ENCODE measurements at regions not wholly inside any gene's neighbourhood (a gene's known extent, or its start where the extent isn't known, plus 50 kb on each side); places are given as distances from the start of the nearest gene placed in this dataset.

DNA sequence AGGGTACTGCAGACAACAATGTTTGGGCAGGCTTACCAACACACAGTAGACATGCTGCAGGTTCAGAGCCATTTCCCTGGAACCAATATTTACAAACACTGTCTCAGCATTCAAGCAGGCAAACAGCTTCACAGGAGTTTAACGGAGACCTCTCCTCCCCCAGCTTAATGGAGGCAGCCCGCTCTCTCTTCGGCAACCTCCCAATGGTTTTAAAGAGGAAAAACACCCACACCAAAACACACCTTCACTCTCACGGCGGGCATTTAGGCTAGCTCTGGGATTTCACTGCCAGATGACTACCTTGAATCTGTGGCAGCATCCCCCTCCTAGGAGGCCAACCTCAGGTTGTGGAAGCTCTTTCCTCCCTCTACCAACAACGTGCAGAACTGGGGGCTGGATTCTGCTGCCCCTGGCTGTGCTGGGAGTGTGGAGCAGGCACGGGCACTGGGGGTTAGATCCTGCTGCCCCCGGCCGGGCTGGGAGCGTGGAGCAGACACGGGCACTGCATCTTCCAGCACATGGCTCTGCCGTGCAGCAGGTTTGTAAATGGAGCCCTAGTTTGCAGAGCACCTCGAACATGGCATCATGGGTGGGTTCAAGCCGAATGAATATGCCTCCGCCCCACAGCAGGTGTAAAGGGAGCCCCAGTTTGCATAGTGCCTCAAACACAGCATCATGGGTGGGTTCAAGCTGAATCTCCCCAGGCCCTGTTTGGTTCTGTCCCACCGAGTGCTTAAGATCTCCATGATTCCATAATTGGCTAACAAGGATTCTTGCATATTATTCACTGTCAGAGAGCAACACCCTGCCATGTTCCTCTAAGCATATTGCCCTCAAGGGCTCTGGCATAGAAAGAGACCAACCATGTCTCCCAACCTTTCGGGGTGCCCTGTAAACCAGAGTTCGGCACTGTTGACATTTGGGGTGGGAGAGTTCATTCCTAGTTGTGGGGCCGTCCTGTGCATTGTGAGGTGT, 86.4 kb downstream of the RBFOX3 start:
- in situ Hi-C loops (cut with MboI; ENCODE audit: low sequenced_read_pairs) = no loop called here

DNA sequence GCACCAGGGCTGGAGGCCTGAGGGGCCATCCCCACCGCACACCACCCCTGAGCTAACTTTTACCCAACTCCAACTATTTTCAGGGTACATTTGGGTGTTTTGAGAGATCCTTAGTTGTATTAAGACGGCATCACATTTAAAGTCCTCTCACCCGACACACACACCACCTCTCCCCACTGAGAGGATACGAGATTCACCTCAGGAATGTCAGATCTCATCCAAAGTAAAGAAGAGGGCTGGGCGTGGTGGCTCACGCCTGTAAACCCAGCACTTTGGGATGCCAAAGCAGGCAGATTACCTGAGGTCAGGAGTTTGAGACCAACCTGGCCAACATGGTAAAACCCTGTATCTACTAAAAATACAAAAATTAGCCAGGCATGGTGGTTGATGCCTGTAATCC, 88.4 kb downstream of the RBFOX3 start:
- in situ Hi-C loops (cut with MboI; ENCODE audit: low sequenced_read_pairs) = no loop called here

- in situ Hi-C loops (cut with MboI; ENCODE audit: low sequenced_read_pairs) = no loop called here
Measured at GRCh38 chr17:79521225-79521624, 89.6 kb downstream of the RBFOX3 start.

DNA sequence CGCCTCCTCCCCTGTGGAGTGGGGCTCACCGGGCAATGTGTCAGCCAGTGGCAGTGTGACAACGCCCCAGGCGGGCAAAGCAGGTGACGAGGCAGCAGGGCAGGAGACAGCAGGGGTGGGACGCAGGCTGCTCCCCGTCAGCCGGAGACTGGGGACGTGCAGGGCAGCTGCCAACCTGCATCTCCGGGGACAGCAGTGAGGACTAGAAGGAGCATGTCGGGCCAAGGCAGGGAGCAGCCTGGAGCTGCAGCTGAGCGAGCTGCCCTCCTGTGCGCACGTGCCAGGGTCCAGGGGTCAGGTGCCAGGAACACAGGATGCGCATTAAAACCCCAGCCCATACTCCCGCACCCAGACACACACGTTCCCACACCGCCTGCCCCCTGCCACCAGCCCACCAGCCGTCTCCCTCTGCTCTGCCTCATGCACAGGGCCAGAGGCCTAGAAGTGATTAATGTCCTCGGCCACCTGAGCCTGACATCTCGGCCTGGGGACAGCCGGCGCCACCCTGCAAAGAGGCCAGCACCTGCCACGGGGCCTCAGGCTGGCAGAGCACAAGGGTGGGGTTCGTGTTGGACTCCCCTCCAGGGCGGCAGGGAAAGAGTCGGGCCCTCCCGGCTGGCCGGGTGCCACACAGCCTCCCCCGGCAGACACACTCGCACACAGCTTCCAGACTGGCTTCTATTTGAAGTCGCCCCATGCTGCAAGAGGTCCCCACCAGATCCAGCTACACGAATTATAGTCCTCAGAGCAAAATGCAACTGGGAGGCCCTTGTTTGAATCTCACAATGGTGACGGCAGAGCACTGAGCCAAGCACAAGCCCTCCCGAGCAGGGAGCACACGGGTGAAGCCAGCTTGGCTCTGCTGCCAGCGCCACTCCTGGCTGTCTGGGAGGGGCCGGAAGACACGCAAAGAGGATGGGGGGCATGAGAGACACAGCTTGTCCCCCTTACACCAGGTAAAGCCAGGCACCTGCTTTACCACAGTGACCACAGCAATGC, 90.4 kb downstream of the RBFOX3 start:
- in situ Hi-C loops (cut with MboI; ENCODE audit: low sequenced_read_pairs) = no loop called here

- in situ Hi-C loops (cut with MboI; ENCODE audit: low sequenced_read_pairs) = no loop called here
Measured at GRCh38 chr17:79519601-79520000, 91.2 kb downstream of the RBFOX3 start.

DNA sequence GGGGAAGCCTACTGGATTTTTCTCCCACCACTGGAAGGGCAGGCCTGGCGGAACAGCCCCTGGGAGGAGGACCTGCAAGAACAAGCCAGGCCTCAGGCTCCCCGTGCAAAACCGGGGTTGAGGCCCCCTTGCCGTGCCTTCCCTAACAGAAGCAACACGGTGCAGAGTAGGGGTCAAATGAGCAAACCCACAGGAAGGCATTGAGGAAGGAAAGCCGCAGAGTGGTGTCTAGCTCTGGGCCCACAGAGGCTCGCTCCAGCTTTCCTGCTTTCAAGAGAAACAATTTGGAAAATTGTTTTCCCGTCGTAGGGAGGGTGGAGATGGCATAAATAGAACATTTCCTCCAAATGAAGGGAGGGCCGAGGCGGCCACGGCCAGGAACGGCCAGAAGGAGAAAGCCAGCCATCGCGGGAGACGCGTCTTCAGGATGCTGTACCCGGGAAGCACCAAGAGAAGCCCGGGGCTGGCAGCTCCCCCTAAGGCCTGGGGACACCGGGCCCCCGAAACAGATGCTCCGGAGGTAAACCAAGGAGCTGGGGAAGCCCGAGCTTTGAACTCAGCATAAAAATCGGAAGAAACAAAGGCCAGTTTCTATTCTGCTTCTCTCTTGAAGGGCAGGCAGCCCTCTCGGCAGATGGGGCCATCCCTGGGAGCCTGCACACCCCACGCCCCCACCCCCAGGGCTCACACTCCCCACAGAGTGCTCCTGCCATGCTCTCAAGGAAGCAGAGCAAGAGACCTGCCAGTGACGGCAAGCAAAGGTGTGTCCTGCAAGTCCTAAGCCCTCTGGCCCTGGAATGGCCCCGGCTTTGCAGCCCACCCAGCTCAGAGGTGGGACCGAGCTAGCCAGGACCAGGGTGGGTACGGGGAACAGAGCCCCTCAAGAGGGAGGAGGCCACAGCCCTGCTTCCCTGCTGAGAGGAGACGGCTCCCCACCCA, 92.0 kb downstream of the RBFOX3 start:
- in situ Hi-C loops (cut with MboI; ENCODE audit: low sequenced_read_pairs) = no loop called here

GRCh38 chr17:79517827-79518584, 92.8 kb downstream of the RBFOX3 start:
- in situ Hi-C loops (cut with MboI; ENCODE audit: low sequenced_read_pairs) = no loop called here

DNA sequence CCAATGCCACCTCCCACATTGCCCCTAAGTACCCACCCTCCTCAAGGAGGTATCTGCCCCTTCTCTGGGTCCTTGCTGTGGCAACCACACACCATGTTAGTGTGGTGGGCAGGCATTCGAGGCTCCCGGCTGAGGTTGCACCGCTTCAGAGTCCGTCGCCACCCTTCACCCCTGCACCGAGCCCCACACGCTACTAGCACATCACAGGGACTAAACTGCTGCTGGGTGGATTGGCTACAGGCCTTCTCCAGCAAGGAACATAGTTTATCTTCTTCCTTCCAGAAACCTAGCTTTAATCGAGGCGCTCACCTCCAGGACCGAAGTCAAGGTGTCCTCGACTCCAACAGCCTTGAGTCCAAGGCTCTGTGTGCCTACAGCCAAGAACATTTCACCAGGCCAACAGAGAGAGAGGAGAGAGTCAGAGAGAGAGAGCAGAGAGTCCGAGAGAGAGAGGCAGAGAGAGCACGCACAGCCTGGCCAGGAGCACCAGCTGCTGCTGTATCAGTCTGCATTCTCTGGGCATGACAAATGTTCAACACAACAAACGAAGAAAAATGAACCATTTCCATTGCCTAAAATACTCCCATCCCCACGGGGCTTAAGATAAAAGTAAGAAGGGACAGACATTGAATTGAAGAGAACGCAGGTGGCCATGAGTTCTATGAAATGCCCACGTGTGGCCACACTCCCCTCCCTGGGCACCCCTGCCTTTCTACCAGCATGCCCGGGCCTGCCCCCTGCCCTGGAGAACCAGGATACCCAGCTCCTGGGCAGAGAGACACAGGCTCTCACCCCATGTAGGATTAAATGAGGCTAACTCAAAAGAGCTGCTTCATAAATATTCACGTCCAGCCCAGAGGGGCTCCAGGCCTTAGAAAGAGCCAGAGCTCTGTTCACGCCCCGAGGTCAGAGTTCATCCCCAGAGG, 94.9 kb downstream of the RBFOX3 start:
- in situ Hi-C loops (cut with MboI; ENCODE audit: low sequenced_read_pairs) = no loop called here

DNA sequence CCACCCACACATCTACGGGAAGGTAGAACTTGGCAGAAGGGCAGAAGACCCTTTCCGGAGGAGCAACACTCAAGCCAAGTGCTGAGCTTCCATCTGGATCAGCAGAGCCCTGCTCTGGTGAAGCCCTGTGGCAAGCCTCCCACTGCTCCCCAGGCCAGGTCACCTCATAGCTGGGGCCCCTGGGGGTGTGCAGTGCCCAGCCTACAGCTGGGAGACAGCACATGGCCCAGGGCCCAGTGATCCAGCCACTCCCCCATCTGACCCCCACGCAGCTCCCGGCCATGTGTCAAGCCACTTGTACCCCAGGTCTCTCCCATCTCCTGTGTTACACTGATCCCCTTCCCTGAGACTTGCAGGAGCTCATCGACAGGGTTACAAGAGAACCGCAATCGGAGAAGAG, 95.7 kb downstream of the RBFOX3 start:
- in situ Hi-C loops (cut with MboI; ENCODE audit: low sequenced_read_pairs) = no loop called here

GRCh38 chr17:79513820-79514535, 96.9 kb downstream of the RBFOX3 start:
- in situ Hi-C loops (cut with MboI; ENCODE audit: low sequenced_read_pairs) = no loop called here

DNA sequence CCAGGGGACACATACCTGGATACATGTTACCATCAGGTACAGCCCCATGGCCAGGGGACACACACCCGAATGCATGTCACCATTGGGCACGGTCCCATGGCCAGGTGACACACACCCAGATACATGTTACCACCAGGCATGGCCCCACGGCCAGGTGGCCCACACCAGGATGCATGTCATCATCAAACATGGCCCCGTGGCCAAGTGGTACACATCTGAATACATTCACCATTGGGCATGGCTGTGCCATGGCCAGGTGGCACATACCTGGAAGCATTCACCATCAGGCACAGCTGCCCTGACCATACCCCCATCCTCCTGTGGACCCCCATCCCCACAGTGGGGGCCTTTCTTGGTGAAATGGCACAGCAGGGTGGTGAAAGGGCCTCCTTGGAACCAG, 97.6 kb downstream of the RBFOX3 start:
- in situ Hi-C loops (cut with MboI; ENCODE audit: low sequenced_read_pairs) = no loop called here

GRCh38 chr17:79511471-79511870, 99.4 kb downstream of the RBFOX3 start:
- in situ Hi-C loops (cut with MboI; ENCODE audit: low sequenced_read_pairs) = no loop called here

DNA sequence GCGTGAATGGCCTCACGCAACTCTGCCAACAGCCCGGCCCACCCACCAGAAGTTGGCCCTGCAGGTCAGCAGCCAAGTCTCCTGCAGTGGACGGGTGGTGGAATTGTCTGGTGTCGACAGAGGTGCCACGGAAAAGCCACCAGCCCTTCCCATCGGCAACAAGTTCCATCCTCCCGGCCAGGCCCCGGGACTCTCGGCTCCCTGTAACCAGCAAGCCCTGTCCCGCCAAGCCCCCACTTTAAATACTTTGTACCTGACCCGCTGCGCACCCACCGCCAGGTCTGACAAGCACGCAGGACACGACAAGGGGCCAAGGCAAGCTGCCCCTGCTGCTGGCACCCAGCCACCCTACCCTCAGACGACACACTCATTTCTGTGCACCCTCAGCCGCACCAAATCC, 100.8 kb downstream of the RBFOX3 start:
- in situ Hi-C loops (cut with MboI; ENCODE audit: low sequenced_read_pairs) = no loop called here

GRCh38 chr17:79509490-79509889, 101.4 kb downstream of the RBFOX3 start:
- in situ Hi-C loops (cut with MboI; ENCODE audit: low sequenced_read_pairs) = no loop called here

GRCh38 chr17:79509008-79509407, 101.8 kb downstream of the RBFOX3 start:
- in situ Hi-C loops (cut with MboI; ENCODE audit: low sequenced_read_pairs) = no loop called here

- in situ Hi-C loops (cut with MboI; ENCODE audit: low sequenced_read_pairs) = no loop called here
Measured at GRCh38 chr17:79508291-79508716, 102.5 kb downstream of the RBFOX3 start.

DNA sequence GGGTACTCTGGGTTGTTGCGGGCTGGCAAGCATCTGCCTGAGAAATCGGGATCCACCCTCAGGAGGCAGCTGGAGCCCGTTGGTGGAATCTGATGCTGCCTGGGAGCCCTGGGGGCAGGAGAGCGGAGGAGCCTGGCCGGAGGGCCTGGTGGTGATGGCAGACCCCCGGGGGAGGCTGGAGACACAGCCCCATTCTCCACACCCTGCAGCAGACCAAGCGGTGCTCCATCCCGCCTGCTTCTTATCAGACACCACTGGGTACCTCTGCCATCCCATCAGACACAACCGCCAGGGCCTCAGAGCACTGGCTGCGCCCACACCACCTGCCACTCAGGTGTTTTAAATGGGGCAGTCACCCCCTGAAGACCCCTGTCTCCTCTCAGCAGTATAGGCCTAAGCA, 103.9 kb downstream of the RBFOX3 start:
- in situ Hi-C loops (cut with MboI; ENCODE audit: low sequenced_read_pairs) = no loop called here

All from HL-60/S4 (cell line).